IgD-negative memory B cell (primary cell): ENCODE measurements at regions not wholly inside any gene's neighbourhood (a gene's known extent, or its start where the extent isn't known, plus 50 kb on each side); places are given as distances from the start of the nearest gene placed in this dataset.

Source experiments
- H3K27ac Mint-ChIP-seq, 3 donors: one replicate each; pipeline ENCODE4 v1.8.0; 2020 to 2022; ENCODE audit warnings: mild to moderate bottlenecking in 3 of 3, mixed read lengths in 3 of 3, moderate library complexity in 1 of 3
- H3K27me3 Mint-ChIP-seq: one replicate; pipeline ENCODE4 v1.8.0; 2021; ENCODE audit warnings: mixed read lengths
- H3K36me3 Mint-ChIP-seq: one replicate; pipeline ENCODE4 v1.8.0; 2020; ENCODE audit warnings: mild to moderate bottlenecking, mixed read lengths
- H3K4me1 Mint-ChIP-seq, 3 donors: one replicate each; pipeline ENCODE4 v1.8.0; 2020 to 2022; ENCODE audit warnings: mixed read lengths in 3 of 3, mild to moderate bottlenecking in 1 of 3
- H3K4me3 Mint-ChIP-seq, 4 donors: one replicate each; pipeline ENCODE4 v1.8.0; 2020 to 2022; ENCODE audit warnings: mild to moderate bottlenecking in 4 of 4, mixed read lengths in 4 of 4, moderate library complexity in 3 of 4
- H3K9me3 Mint-ChIP-seq, 3 donors: one replicate each; pipeline ENCODE4 v1.8.0; 2020 to 2021; ENCODE audit warnings: mixed read lengths in 3 of 3, mild to moderate bottlenecking in 1 of 3

DNA sequence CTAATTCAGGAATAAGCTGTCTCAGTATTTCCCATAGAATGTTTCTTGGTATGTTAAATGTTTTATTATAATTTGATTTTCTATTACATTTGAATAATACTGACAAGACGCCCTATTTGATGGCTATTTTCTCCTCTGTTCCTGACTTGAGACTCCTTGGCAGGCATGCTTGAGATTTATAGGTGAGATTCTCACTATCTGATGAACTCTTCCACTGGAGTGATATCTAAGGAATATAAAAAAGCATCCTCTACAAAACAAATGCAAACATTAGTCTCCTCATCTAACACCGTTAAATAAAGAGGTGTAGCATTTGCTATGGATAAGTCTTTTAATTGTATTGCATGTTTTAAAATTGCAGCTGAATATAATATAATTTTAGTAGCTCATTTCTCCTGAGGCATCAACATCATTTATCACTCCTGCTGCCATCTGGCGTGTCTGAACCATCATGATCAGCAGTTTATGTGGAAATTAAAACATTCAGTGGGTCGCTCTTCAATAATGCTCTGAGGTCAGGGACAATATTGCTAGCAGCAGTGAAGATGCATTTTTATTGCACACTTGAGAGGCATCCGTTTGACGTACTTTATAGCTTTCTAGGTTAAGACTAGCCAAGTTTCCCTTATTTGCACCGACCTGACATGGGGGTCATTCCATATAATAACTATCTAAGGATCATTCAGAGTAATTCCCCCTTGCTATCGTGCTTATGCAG lies 210.4 kb upstream of the GALNTL6 start:
- Mint-ChIP-seq H3K27ac (no peak overlapping the region), H3K4me1 (no peaks in the 10 kb centered on the region), H3K36me3 (no peaks in the 10 kb centered on the region), H3K4me3 (no peak overlapping the region), H3K9me3 (peaks cover 3 to 7% (median 5%) of the 10 kb centered on the region in 3 donors), H3K27me3 (peaks cover 2% of the 10 kb centered on the region)

DNA sequence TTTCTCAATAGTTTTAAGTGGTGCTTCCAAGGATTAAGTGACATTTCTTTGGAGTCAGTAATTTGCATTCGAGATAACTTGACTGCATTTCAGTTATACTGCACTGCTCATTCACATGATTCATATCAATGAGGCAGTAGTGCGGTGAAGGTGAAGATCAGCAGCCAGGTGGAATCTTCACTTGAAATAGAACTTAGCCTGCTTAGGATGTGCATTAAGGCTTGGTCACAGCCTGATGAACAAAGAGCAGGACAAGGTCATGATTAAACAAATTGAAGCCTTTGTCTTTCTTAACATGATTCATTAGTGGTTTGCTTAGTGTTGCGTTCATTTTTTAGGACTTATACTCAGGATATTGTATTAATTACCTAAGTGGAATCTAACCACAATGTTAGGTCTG lies 212.1 kb upstream of the GALNTL6 start:
- Mint-ChIP-seq H3K4me1 (no peaks in the 10 kb centered on the region), H3K36me3 (no peaks in the 10 kb centered on the region), H3K9me3 (peaks cover 3 to 5% (median 5%) of the 10 kb centered on the region in 3 donors), H3K27me3 (peaks cover 2% of the 10 kb centered on the region), H3K27ac (no peak overlapping the region), H3K4me3 (no peak overlapping the region)

DNA sequence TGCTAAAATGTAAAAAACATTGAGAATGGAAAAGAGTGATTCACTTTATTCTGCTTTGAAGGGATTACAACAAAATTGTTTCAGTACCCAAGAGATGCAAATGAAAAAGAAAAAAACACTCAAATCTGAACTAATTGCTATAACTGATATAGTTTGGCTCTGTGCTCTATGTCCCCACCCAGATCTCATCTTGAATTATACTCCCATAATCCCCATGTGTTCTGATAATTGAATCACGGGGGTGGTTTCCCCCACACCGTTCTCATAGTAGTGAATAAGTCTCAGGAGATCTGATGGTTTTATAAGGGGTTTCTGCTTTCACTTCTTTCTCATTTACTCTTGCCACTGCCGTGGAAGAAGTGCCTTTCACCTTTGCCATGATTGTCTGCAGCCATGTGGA lies 213.6 kb upstream of the GALNTL6 start:
- Mint-ChIP-seq H3K27me3 (peaks cover 2% of the 10 kb centered on the region), H3K27ac (no peak overlapping the region), H3K4me3 (no peak overlapping the region), H3K36me3 (no peaks in the 10 kb centered on the region), H3K9me3 (peaks cover 3 to 5% (median 5%) of the 10 kb centered on the region in 3 donors), H3K4me1 (no peaks in the 10 kb centered on the region)

DNA sequence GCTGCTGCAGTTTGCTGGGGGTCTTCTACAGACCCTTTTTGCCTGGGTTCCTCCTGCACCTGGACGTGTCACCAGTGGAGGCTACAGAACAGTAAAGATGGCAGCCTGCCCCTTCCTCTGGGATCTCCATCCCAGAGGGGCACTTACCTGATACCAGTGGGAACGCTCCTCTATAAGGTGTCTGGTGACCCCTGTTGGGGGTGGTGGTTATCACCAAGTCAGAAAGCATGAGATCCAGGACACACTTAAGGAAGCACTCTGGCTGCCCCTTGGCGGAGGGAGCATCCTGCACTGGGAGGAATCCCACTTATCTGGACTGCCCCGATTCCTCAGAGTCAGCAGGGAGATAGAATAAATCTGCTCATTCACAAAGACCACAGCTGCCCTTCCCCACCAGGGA lies 218.9 kb upstream of the GALNTL6 start:
- Mint-ChIP-seq H3K4me3 (no peak overlapping the region), H3K36me3 (peaks cover 4% of the 10 kb centered on the region), H3K27me3 (peaks cover 1% of the 10 kb centered on the region), H3K27ac (no peak overlapping the region), H3K4me1 (peaks cover 0 to 1% (median 0%) of the 10 kb centered on the region in 3 donors), H3K9me3 (peaks cover 0 to 4% (median 2%) of the 10 kb centered on the region in 3 donors)

DNA sequence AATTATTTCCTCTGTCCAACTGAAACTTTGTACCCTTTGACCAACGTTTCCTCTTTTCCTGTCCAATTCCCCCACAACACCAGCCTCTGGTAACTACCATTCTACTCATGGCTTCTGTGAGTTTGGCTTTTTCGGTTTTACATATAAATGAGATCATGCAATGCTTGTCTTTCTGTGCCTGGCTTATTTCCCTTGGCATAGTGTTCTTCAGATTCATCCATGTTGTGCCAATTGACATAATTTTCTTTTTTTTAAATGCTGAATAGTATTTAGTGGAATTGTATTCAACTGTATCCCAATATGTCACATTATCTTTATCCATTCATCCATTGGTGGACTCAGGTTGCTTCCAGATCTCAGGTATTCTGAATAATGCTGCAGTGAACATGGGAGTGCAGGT lies 222.5 kb upstream of the GALNTL6 start:
- peaks cover 0 to 2% (median 1%) of the 10 kb centered on the region in 3 donors for H3K9me3 Mint-ChIP-seq
- peaks cover 0 to 2% (median 1%) of the 10 kb centered on the region in 3 donors for H3K4me1 Mint-ChIP-seq
- no peak overlapping the region for H3K27ac Mint-ChIP-seq
- H3K36me3 Mint-ChIP-seq = peaks cover 4% of the 10 kb centered on the region
- peaks cover 1% of the 10 kb centered on the region for H3K27me3 Mint-ChIP-seq
- H3K4me3 Mint-ChIP-seq = no peak overlapping the region

DNA sequence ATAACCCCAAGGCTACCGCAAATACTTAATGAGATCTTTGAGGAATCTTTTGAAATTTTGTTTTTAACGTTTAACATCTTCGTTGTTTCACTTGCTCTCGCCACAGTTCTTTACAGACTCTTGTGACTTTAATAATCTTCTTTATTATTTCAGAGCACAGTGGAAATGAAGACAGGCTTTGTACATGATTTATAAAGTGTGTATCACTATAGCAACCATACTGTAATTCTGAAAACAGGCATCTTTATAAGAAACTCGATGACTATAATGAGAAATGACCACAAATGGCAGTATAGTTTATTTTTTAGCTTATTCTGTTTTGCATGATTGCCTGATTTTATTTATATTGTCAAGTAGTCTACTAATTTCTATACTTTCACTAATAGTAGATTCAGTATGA lies 224.4 kb upstream of the GALNTL6 start:
- Mint-ChIP-seq H3K4me3 (no peak overlapping the region), H3K9me3 (peaks cover 0 to 2% (median 1%) of the 10 kb centered on the region in 3 donors), H3K36me3 (peaks cover 4% of the 10 kb centered on the region)

DNA sequence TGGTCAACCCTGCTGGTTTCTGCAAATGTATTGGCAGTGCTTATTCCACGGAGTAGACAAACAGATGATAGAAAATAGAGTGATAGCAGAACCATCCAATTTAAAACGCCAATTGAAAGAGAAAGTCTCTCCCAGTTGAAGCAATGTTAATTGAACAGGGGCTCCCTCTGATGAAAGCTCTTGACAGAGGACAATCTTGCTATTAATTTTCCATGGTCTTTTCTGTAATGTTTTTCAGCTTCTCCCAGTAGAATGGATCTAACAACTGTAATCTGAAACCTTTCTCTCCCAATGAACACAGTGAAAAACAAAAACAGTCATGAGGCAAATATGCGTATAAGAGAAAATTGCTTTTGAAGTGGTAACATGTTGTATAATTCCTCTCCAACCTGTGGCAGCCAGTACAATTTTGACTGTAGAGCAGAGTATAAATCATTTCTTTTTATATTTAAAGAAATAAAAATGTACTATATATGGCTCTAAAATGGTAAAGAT lies 225.1 kb upstream of the GALNTL6 start:
- Mint-ChIP-seq H3K4me3 (no peak overlapping the region), H3K27ac (no peak overlapping the region), H3K4me1 (peaks cover 8 to 11% (median 9%) of the 10 kb centered on the region in 3 donors), H3K36me3 (no peaks in the 10 kb centered on the region), H3K27me3 (peaks cover 1% of the 10 kb centered on the region), H3K9me3 (peaks cover 0 to 2% (median 1%) of the 10 kb centered on the region in 3 donors)

More for the DNA sequence above, 224.4 kb upstream of the GALNTL6 start:
- Mint-ChIP-seq H3K27ac (no peak overlapping the region), H3K27me3 (peaks cover 1% of the 10 kb centered on the region), H3K4me1 (peaks cover 2 to 4% (median 4%) of the 10 kb centered on the region in 3 donors)

DNA sequence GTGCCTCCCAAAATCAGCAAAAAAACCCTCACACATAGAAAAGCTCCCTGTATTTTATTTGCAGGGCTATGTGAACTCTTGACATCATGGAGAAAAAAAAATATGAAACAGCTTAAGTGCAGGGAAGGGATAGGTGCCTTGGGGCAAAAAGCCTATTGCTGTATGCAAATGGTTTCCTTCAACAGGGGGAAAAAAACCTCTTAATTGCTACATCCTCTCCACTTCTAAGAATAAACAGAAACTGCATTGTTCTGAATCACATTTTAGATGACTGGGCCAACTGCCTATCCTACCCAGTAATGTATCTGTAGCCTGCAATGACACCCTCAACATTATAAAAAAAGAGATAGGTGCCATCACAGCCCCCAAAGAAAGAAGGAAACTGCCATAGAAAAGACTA lies 229.4 kb upstream of the GALNTL6 start:
- H3K27me3 Mint-ChIP-seq = no peaks in the 10 kb centered on the region
- peak overlapping the region in 1 of 4 donors; percentile 22 for H3K4me3 Mint-ChIP-seq
- H3K4me1 Mint-ChIP-seq = peaks cover 12 to 25% (median 19%) of the 10 kb centered on the region in 3 donors
- peaks cover 0 to 2% (median 0%) of the 10 kb centered on the region in 3 donors for H3K9me3 Mint-ChIP-seq
- no peaks in the 10 kb centered on the region for H3K36me3 Mint-ChIP-seq
- H3K27ac Mint-ChIP-seq = peak overlapping the region in 1 of 3 donors; percentile 67

DNA sequence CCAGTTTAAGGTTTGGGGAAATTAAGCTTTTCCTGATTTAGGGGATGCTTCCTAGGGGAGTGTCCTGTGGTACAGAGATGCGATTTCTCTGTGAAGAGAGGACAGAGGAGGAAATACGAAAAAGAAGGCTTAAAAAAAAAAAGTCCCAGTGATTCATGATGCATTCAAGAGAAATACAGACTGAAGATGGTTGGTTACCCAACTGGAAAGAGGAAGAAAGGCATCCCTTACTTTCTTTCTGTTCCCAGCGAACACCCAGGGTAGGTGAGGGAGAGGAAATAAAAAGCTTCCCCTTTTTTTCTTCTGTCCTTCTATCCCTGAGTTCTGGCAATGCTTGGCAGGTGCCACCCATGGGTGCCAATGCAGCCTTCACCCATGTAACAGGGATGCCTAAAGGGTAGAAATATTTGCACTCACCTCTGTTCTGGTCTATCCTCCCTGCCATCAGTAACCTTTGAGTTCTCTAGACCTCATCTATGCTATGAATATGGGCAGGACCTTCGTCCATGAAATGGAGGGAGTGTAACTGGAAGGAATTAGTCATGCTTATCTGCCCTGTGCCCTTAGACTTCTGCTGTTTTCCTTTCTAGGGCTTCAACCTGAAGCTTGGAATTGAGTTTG lies 230.1 kb upstream of the GALNTL6 start:
- Mint-ChIP-seq H3K36me3 (no peaks in the 10 kb centered on the region), H3K27me3 (no peaks in the 10 kb centered on the region)

DNA sequence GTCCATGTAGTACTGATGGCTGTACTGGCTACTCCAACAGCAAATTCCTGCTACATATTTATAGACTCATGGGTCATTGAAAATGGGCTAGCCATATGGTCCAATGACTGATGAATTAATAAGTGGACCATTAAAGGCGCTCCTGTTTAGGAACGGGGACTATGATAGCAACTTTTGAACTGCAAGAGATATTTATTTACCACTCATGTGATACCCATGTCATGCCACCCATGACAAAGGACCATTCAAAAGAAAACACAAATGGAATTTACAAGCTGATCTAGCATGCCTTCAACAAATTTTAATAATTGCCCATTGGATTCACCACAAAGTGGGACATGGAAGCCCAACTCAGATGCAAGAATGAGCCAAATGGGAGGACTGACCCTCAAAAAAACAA lies 240.0 kb upstream of the GALNTL6 start:
- Mint-ChIP-seq H3K9me3 (peaks cover 3 to 4% (median 4%) of the 10 kb centered on the region in 3 donors), H3K36me3 (no peaks in the 10 kb centered on the region), H3K4me3 (no peak overlapping the region), H3K27ac (no peak overlapping the region), H3K4me1 (no peaks in the 10 kb centered on the region), H3K27me3 (no peaks in the 10 kb centered on the region)

More for the DNA sequence above, 230.1 kb upstream of the GALNTL6 start:
- peaks cover 0 to 3% (median 0%) of the 10 kb centered on the region in 3 donors for H3K9me3 Mint-ChIP-seq
- H3K4me3 Mint-ChIP-seq = peak overlapping the region in 2 of 4 donors; percentile 58 to 60
- H3K4me1 Mint-ChIP-seq = peaks cover 12 to 25% (median 19%) of the 10 kb centered on the region in 3 donors
- H3K27ac Mint-ChIP-seq = no peak overlapping the region

DNA sequence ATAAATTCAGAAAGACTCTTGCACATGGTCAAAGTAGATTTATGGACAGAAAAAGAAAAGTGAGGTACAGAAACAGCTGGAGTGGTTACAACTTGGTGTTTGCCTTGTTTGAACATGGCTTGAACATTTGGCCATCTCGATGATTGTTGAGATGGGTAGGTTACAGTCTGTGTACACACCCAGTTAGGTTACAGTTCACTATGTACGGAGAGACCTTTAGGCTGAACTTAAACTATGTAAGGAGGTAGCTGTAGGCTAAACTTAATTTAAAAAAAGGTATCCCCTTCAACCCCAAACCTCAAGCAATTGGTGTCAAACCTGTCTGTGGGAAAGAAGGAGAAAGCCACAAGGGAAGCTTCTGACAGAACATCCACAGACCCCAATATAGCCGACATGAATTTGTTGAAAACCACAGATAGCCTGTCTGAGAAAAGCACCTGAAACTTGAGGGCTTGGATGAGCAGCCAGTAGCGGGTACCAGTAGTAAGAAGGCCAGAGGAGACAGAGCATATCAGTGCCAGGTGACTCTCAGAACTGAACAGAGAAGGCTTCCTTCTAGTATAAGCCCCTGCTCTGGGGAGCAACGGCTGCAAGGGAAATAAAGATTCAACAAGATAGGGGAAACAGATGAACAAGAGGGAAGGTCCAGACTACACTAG lies 247.9 kb upstream of the GALNTL6 start:
- peaks cover 0 to 1% (median 0%) of the 10 kb centered on the region in 3 donors for H3K9me3 Mint-ChIP-seq
- no peak overlapping the region for H3K27ac Mint-ChIP-seq

DNA sequence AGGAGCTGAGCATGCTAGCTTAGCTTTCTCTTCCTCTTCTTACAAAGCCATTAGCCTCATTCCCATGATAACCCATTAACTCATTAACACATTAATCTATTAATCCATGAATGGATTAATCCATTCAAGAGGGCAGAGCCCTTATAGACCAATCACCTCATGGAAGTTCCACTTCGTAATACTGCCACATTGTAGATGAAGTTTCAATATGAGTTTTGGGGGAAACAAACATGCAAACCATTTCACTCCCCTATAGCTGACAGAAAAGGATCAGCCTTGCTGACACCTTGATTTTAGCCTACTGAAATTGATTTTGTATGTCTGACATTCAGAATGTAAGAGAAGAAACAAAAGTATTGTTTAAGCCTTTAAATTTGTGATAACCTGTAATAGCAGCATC lies 251.8 kb upstream of the GALNTL6 start:
- Mint-ChIP-seq H3K36me3 (no peaks in the 10 kb centered on the region), H3K9me3 (peaks cover 0 to 1% (median 0%) of the 10 kb centered on the region in 3 donors), H3K4me3 (no peak overlapping the region), H3K4me1 (no peaks in the 10 kb centered on the region), H3K27ac (no peak overlapping the region), H3K27me3 (peaks cover 2% of the 10 kb centered on the region)

More for the DNA sequence above, 247.9 kb upstream of the GALNTL6 start:
- Mint-ChIP-seq H3K27me3 (peaks cover 2% of the 10 kb centered on the region), H3K36me3 (no peaks in the 10 kb centered on the region), H3K4me1 (no peaks in the 10 kb centered on the region), H3K4me3 (no peak overlapping the region)

DNA sequence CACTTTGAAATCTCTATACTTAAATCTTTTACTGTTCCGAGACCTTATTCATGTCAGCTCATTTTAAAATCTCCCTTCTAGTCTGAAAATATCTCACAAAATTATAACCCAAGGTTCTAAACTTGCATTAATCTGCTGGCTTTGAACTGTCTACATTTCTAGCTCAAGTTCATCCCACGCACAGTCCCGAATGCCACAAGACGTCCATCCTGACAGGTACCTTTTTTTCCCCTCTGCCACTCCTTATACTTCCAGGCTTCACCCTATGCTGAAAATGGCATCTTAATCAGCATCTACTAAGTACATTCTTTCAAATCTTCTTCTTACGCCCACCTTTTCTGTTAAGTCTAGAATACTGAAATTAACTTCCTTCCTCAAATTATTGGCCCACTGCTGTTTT lies 259.2 kb upstream of the GALNTL6 start:
- no peak overlapping the region for H3K27ac Mint-ChIP-seq
- no peak overlapping the region for H3K4me3 Mint-ChIP-seq
- H3K9me3 Mint-ChIP-seq = no peaks in the 10 kb centered on the region
- H3K4me1 Mint-ChIP-seq = peaks cover 0 to 2% (median 0%) of the 10 kb centered on the region in 3 donors
- H3K36me3 Mint-ChIP-seq = peaks cover 2% of the 10 kb centered on the region
- no peaks in the 10 kb centered on the region for H3K27me3 Mint-ChIP-seq

DNA sequence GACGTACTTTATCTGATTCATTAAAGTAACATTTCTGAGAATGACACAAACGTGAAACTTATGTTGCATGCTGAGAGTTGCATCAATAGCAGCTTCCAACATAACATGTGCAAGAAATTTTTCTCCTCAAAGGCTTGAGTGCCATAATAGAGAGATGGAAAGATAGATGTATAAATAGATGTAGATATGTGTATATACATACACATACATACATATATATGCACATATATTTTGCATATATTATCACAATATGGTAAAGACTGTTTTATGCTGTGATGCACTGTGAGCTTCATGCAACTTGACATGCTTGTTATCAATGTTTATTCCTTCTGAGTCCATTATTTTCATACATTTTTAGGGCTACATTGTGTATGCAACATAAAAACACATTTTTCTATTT lies 270.6 kb upstream of the GALNTL6 start:
- no peak overlapping the region for H3K4me3 Mint-ChIP-seq
- no peaks in the 10 kb centered on the region for H3K27me3 Mint-ChIP-seq
- H3K9me3 Mint-ChIP-seq = peaks cover 0 to 3% (median 0%) of the 10 kb centered on the region in 3 donors
- H3K36me3 Mint-ChIP-seq = no peaks in the 10 kb centered on the region
- H3K27ac Mint-ChIP-seq = no peak overlapping the region
- H3K4me1 Mint-ChIP-seq = peaks cover 0 to 2% (median 0%) of the 10 kb centered on the region in 3 donors

DNA sequence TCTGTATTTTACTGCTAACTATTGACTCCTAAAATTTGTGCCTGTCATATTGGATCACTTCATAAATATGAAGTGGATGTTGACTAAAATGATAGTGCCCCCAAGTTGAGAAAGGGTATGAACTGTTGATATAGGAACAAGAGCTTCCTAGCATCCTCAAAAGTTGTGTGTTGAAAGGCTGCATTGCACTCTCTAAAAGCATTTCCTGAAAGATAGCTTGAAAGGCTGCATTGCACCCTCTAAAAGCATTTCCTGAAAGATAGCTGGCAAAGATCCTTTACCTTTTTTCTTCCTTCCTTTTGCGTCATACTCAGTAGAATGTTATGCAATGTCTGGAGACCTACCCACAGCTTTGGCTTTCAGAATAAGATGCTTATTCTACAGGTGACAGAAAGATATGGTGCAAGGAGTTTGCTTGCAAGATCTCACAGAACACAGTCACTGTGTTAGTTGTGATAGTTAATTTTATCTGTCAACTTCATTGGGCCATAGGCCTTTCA lies 274.6 kb upstream of the GALNTL6 start:
- Mint-ChIP-seq H3K36me3 (no peaks in the 10 kb centered on the region), H3K27me3 (no peaks in the 10 kb centered on the region), H3K4me1 (no peaks in the 10 kb centered on the region), H3K4me3 (no peak overlapping the region), H3K27ac (no peak overlapping the region), H3K9me3 (no peaks in the 10 kb centered on the region)
